GM12891 (cell line): ENCODE measurements at regions not wholly inside any gene's neighbourhood (a gene's known extent, or its start where the extent isn't known, plus 50 kb on each side); places are given as distances from the start of the nearest gene placed in this dataset.

ENCODE experiments used
- POLR2A ChIP-seq: IDR thresholded peaks from 2 replicates; pipeline ENCODE4 v1.6.1; 2011; ENCODE audit warnings: low read depth, low read length, control low read depth
- POLR2AphosphoS5 ChIP-seq: IDR thresholded peaks from 2 replicates; pipeline ENCODE4 v1.6.1; 2011; ENCODE audit warnings: low read depth, low read length, control low read depth
- SPI1 ChIP-seq: IDR thresholded peaks from 2 replicates; pipeline ENCODE4 v1.6.1; 2011; ENCODE audit warnings: low read depth, low read length, control low read depth
- TAF1 ChIP-seq: IDR thresholded peaks from 2 replicates; pipeline ENCODE4 v1.6.1; 2011; ENCODE audit warnings: low read depth, low read length, control low read depth

DNA sequence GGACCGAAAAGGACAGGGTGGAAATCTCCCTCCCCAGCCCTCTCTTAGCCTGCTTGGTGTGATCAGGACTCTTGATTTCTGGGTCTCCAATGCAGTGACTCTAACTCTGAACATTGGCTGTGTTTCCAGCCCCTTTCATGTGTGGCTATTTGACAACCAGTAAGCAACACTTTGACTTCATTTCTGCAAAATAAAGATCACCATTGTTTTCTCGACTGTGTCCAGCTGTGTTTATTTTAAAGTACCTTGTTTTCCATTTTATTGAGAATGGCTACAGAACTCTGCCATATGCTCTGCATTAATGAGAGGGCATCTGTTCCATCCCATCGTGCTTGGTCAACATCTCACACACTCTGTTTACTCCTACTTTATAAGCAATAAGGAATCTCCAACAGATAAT lies 60.9 kb upstream of the TAGAP start:
- TF ChIP-seq POLR2A (no peak), POLR2AphosphoS5 (no peak), TAF1 (no peak), SPI1 (no peak)
